HEK293T (cell line): ENCODE measurements at regions not wholly inside any gene's neighbourhood (a gene's known extent, or its start where the extent isn't known, plus 50 kb on each side); places are given as distances from the start of the nearest gene placed in this dataset.

ENCODE experiments used
- ARNT ChIP-seq: fragments of 450-650 bp; IDR thresholded peaks from 2 replicates; pipeline ENCODE4 v1.6.1; 2017; ENCODE audit warnings: mild to moderate bottlenecking
- BHLHE40 ChIP-seq: fragments of 450-650 bp; IDR thresholded peaks from 2 replicates; pipeline ENCODE4 v1.6.1; 2016; ENCODE audit warnings: mild to moderate bottlenecking, moderate library complexity, borderline replicate concordance
- FOXA1 ChIP-seq: fragments of 450-650 bp; IDR thresholded peaks from 2 replicates; pipeline ENCODE4 v1.6.1; 2016; ENCODE audit warnings: mild to moderate bottlenecking
- FOXK2 ChIP-seq: fragments of 450-650 bp; IDR thresholded peaks from 2 replicates; pipeline ENCODE4 v1.6.1; 2016; ENCODE audit warnings: mild to moderate bottlenecking
- FOXM1 ChIP-seq: fragments of 450-650 bp; IDR thresholded peaks from 2 replicates; pipeline ENCODE4 v1.6.1; 2017; ENCODE audit warnings: mild to moderate bottlenecking, borderline replicate concordance
- HDGF ChIP-seq: fragments of 450-650 bp; IDR thresholded peaks from 2 replicates; pipeline ENCODE4 v1.6.1; 2017; ENCODE audit warnings: antibody characterized with exemption, borderline replicate concordance
- NFRKB ChIP-seq: fragments of 450-650 bp; IDR thresholded peaks from 2 replicates; pipeline ENCODE4 v1.6.1; 2016; ENCODE audit warnings: mild to moderate bottlenecking, moderate library complexity
- PKNOX1 ChIP-seq: fragments of 450-650 bp; IDR thresholded peaks from 2 replicates; pipeline ENCODE4 v1.6.1; 2016
- SP1 ChIP-seq: fragments of 450-650 bp; IDR thresholded peaks from 2 replicates; pipeline ENCODE4 v1.6.1; 2017
- SUZ12 ChIP-seq: fragments of 450-650 bp; IDR thresholded peaks from 2 replicates; pipeline ENCODE4 v1.6.1; 2016; ENCODE audit warnings: mild to moderate bottlenecking
- TARDBP ChIP-seq: fragments of 450-650 bp; IDR thresholded peaks from 2 replicates; pipeline ENCODE4 v1.6.1; 2016

DNA sequence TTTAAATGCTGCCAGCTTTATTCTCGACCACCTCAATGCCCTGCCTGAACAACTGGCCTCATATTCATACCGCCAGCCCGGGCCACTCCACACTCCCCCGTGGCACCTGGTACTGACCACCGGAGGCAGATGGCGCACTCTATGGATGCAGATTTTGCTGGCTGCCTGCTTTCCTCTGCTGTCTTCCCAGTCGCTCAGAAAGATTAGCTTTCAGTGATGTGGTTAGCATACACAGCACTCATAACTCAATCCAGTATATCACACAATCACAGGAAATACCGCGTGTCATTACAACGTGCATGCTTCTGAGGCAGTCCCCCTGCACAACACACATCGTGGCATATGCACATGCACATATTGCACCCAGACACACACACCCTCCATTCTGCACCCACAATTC lies 147.2 kb upstream of the BCOR start:
- TF ChIP-seq BHLHE40 (no peak), FOXA1 (no peak), SUZ12 (no peak), PKNOX1 (no peak), ARNT (no peak), HDGF (no peak), TARDBP (no peak), FOXK2 (no peak), SP1 (no peak), NFRKB (no peak), FOXM1 (no peak)
